Memory B cell (primary cell): ENCODE measurements at regions not wholly inside any gene's neighbourhood (a gene's known extent, or its start where the extent isn't known, plus 50 kb on each side); places are given as distances from the start of the nearest gene placed in this dataset.
"Not testable (repeated sequence)": the region's sequence is repeated elsewhere in the genome, so short reads cannot be mapped to it uniquely, and the experiment has no call there.

Experiments used
- ATAC-seq: fragments of 150-1000 bp; cut with Tn5 transposase; 2 replicates; pipeline ENCODE4 v1.10.0; 2021; ENCODE audit warnings: low read depth, mild to moderate bottlenecking, moderate library complexity
- DNase-seq, 2 donors: peaks; one replicate each; pipeline ENCODE4 v3.0.0; 2022; ENCODE audit warnings: low spot score in 2 of 2
- H3K27ac Mint-ChIP-seq: one replicate; pipeline ENCODE4 v1.8.0; 2022; ENCODE audit warnings: mild to moderate bottlenecking, moderate library complexity, mixed read lengths
- H3K27me3 Mint-ChIP-seq: one replicate; pipeline ENCODE4 v1.8.0; 2022; ENCODE audit warnings: mixed read lengths
- H3K36me3 Mint-ChIP-seq: one replicate; pipeline ENCODE4 v1.8.0; 2022; ENCODE audit warnings: mild to moderate bottlenecking, mixed read lengths
- H3K4me1 Mint-ChIP-seq: one replicate; pipeline ENCODE4 v1.8.0; 2022; ENCODE audit warnings: mixed read lengths
- H3K4me3 Mint-ChIP-seq: one replicate; pipeline ENCODE4 v1.8.0; 2022; ENCODE audit warnings: mild to moderate bottlenecking, moderate library complexity, mixed read lengths
- H3K9me3 Mint-ChIP-seq: one replicate; pipeline ENCODE4 v1.8.0; 2022; ENCODE audit warnings: mixed read lengths

DNA sequence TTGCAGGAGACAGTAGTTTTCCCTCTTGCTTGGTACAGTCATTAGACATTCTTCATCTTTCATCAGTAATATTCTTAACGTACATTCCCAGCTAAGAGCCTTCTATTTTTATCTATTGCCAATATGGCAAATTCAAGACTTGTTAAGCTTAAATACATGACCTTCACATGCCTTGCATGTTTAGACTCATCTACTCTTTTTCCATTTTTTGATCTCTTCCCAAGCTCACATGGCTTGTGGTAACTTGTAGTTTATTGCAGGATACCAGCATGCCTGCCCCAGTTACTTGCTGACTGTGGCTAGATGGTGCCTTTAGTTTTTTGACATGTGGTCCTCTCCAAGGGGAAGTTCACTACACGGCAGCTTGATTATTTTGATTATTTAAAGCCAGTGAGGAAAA lies 729.0 kb downstream of the SLC6A15 start:
- peaks cover 1% of the 10 kb centered on the region for H3K9me3 Mint-ChIP-seq
- no peaks in the 10 kb centered on the region for H3K36me3 Mint-ChIP-seq
- H3K4me3 Mint-ChIP-seq: no peak overlapping the region
- DNase-seq (no peak), ATAC-seq (no peak)
- no peaks in the 10 kb centered on the region for H3K27me3 Mint-ChIP-seq
- no peak overlapping the region for H3K27ac Mint-ChIP-seq
- H3K4me1 Mint-ChIP-seq: no peaks in the 10 kb centered on the region

GRCh38 chr12:84174115-84174514 lies 738.5 kb downstream of the SLC6A15 start:
- no peak overlapping the region for H3K4me3 Mint-ChIP-seq
- no peaks in the 10 kb centered on the region for H3K27me3 Mint-ChIP-seq
- H3K36me3 Mint-ChIP-seq: no peaks in the 10 kb centered on the region
- ATAC-seq (no peak), DNase-seq (no peak)
- H3K4me1 Mint-ChIP-seq: no peaks in the 10 kb centered on the region
- H3K27ac Mint-ChIP-seq: no peak overlapping the region
- peaks cover 2% of the 10 kb centered on the region for H3K9me3 Mint-ChIP-seq

DNA sequence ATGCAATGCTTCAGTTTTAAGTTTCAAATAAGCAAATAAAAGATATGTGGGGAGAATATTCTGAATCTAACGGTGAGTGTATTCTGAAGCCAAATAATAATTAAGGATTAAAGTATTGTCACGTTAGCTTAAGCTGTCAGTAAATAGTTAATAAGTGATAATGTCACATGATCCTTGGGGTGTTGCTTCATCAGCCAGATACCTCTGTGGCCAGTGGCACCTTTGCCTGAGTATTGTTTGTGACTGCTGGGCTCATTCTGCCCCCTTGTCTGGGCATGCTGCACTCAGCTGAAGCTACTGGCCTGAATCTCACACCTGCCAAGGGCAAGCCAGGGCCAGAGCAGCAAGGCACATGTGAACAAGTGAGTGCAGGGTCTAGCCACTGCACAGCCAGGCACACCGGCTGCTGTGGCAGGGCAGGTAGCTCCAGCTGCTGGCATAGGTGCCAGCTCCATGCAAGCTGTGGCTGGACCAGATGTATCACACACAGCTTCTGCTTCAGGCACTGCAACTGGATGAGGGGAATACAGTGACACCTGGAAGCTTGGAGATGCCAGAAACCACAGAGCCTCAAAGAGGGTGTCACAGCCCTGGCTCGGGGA lies 739.7 kb downstream of the SLC6A15 start:
- no peak overlapping the region for H3K4me3 Mint-ChIP-seq
- no peak for ATAC-seq
- H3K4me1 Mint-ChIP-seq: no peaks in the 10 kb centered on the region
- H3K9me3 Mint-ChIP-seq: peaks cover 2% of the 10 kb centered on the region
- no peaks in the 10 kb centered on the region for H3K36me3 Mint-ChIP-seq
- no peaks in the 10 kb centered on the region for H3K27me3 Mint-ChIP-seq
- no peak overlapping the region for H3K27ac Mint-ChIP-seq
- no peak for DNase-seq

- ATAC-seq: no peak
- Mint-ChIP-seq H3K27ac (no peak overlapping the region), H3K9me3 (peaks cover 6% of the 10 kb centered on the region), H3K27me3 (no peaks in the 10 kb centered on the region), H3K4me3 (no peak overlapping the region), H3K4me1 (no peaks in the 10 kb centered on the region), H3K36me3 (no peaks in the 10 kb centered on the region)
- no peak for DNase-seq
Measured at GRCh38 chr12:84166812-84167211, 745.8 kb downstream of the SLC6A15 start.

GRCh38 chr12:84165998-84166571 lies 746.5 kb downstream of the SLC6A15 start:
- Mint-ChIP-seq H3K36me3 (no peaks in the 10 kb centered on the region), H3K27me3 (no peaks in the 10 kb centered on the region), H3K4me1 (no peaks in the 10 kb centered on the region), H3K4me3 (no peak overlapping the region), H3K9me3 (peaks cover 6% of the 10 kb centered on the region), H3K27ac (no peak overlapping the region)
- DNase-seq (no peak), ATAC-seq (no peak)

DNA sequence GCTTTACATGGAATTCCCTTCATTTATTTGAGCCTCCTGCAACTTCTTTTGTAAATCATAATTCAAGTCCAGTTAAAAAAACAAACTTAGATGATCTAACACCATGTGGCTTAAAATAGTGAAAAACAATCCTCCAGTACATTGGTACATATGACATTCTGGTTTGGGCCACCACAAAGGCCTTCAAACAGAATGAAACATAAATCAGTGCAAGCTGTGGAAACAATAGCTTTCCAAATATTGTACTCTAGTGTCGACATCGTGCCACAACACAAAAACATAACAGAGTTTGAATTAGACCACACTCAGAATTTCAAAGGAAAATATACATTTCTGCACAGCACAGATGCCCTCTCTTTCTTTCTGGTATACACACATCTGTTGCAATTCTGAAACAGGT lies 751.3 kb downstream of the SLC6A15 start:
- no peak overlapping the region for H3K27ac Mint-ChIP-seq
- peaks cover 3% of the 10 kb centered on the region for H3K9me3 Mint-ChIP-seq
- H3K4me1 Mint-ChIP-seq: no peaks in the 10 kb centered on the region
- no peak overlapping the region for H3K4me3 Mint-ChIP-seq
- DNase-seq (no peak), ATAC-seq (no peak)
- no peaks in the 10 kb centered on the region for H3K36me3 Mint-ChIP-seq
- no peaks in the 10 kb centered on the region for H3K27me3 Mint-ChIP-seq

DNA sequence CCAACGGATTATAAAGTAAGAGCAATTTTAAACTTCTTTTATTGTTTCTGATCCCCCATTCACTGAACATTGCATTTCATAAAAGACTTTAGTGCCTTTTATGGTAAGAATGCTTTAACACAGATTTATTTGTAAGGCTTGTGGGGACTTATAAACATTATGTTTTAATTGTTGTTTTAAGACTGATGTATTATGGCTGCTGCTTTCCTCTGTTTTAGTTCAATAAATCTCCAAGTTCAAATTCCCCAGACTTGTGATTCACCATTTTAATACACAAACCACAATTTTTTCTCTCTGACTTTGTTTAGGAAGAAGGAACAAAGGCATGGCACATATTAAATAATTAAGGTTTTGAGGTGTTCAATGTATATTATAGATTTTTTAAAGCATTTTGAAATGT lies 753.3 kb downstream of the SLC6A15 start:
- Mint-ChIP-seq H3K4me1 (no peaks in the 10 kb centered on the region), H3K36me3 (no peaks in the 10 kb centered on the region), H3K4me3 (no peak overlapping the region), H3K27me3 (no peaks in the 10 kb centered on the region), H3K9me3 (no peaks in the 10 kb centered on the region), H3K27ac (no peak overlapping the region)
- ATAC-seq (no peak), DNase-seq (no peak)

- H3K36me3 Mint-ChIP-seq: no peaks in the 10 kb centered on the region
Measured at GRCh38 chr12:84157170-84157569, 755.4 kb downstream of the SLC6A15 start.

GRCh38 chr12:84154991-84155930 lies 757.3 kb downstream of the SLC6A15 start:
- H3K27ac Mint-ChIP-seq, H3K36me3 Mint-ChIP-seq, H3K27me3 Mint-ChIP-seq, H3K9me3 Mint-ChIP-seq, ATAC-seq, H3K4me1 Mint-ChIP-seq, DNase-seq, H3K4me3 Mint-ChIP-seq: not testable (repeated sequence)

More at GRCh38 chr12:84157170-84157569, 755.4 kb downstream of the SLC6A15 start:
- Mint-ChIP-seq H3K4me3 (no peak overlapping the region), H3K9me3 (no peaks in the 10 kb centered on the region), H3K4me1 (no peaks in the 10 kb centered on the region), H3K27ac (no peak overlapping the region), H3K27me3 (no peaks in the 10 kb centered on the region)
- ATAC-seq (no peak), DNase-seq (no peak)

GRCh38 chr12:84154439-84154990 lies 758.1 kb downstream of the SLC6A15 start:
- not testable (repeated sequence) for H3K27ac Mint-ChIP-seq, ATAC-seq, H3K4me3 Mint-ChIP-seq, H3K27me3 Mint-ChIP-seq, H3K9me3 Mint-ChIP-seq, H3K36me3 Mint-ChIP-seq, H3K4me1 Mint-ChIP-seq, DNase-seq

DNA sequence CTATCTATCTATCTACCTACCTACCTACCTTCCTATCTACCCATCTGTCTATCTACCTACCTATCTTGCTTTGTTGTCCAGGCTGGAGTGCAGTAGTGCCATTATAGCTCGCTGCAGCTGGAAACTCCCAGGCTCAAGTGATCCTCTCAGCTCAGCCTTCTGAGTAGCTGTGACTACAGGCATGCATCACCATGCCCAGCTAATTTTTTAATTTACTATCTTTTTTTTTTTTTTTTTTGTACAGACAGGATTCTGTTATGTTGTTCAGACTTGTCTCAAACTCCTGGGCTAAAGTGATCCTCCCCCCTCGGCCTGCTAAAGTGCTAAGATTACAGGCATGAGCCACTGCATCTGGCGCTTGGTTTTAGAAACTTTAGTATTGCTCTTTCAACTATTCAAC lies 762.4 kb downstream of the SLC6A15 start:
- no peak overlapping the region for H3K4me3 Mint-ChIP-seq
- no peak for ATAC-seq
- no peak for DNase-seq
- H3K4me1 Mint-ChIP-seq: no peaks in the 10 kb centered on the region
- no peak overlapping the region for H3K27ac Mint-ChIP-seq
- no peaks in the 10 kb centered on the region for H3K36me3 Mint-ChIP-seq
- no peaks in the 10 kb centered on the region for H3K27me3 Mint-ChIP-seq
- H3K9me3 Mint-ChIP-seq: peaks cover 9% of the 10 kb centered on the region

- H3K9me3 Mint-ChIP-seq: peaks cover 9% of the 10 kb centered on the region
- no peak overlapping the region for H3K4me3 Mint-ChIP-seq
- no peaks in the 10 kb centered on the region for H3K4me1 Mint-ChIP-seq
- no peak overlapping the region for H3K27ac Mint-ChIP-seq
- H3K36me3 Mint-ChIP-seq: no peaks in the 10 kb centered on the region
- no peaks in the 10 kb centered on the region for H3K27me3 Mint-ChIP-seq
- DNase-seq (no peak), ATAC-seq (no peak)
Measured at GRCh38 chr12:84148335-84148734, 764.3 kb downstream of the SLC6A15 start.

DNA sequence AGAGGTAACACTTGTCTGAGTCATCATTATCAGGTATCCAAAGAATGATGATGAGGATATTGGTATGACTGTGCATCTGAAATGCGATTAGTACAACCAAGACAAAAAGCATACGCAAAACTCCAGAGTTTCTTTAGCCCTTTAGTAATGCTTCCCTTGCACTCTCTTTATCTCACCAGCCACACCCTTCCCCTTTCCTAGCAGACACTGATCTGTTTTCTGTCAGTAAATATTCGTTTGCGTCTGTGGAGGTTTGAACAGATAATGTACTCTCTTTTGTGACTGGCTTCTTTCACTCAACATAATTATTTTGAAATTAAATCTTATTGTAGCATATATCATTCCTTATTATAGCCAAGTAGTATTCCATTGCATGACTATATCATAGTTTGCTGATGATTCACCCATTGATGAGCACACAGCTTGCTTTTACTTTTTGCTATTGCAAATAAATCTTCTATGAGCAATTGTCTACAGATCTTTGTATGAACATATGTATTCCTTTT lies 775.7 kb downstream of the SLC6A15 start:
- H3K27me3 Mint-ChIP-seq: no peaks in the 10 kb centered on the region
- H3K4me1 Mint-ChIP-seq: no peaks in the 10 kb centered on the region
- DNase-seq: no peak
- H3K36me3 Mint-ChIP-seq: no peaks in the 10 kb centered on the region
- H3K4me3 Mint-ChIP-seq: no peak overlapping the region
- peaks cover 4% of the 10 kb centered on the region for H3K9me3 Mint-ChIP-seq
- ATAC-seq: no peak
- no peak overlapping the region for H3K27ac Mint-ChIP-seq
